Astrocyte (in vitro differentiated cells and primary cell): ENCODE measurements at regions not wholly inside any gene's neighbourhood (a gene's known extent, or its start where the extent isn't known, plus 50 kb on each side); places are given as distances from the start of the nearest gene placed in this dataset.

Source experiments
- DNase-seq: peaks from one replicate; pipeline ENCODE4 v3.0.0-alpha.2; 2010; ENCODE audit warnings: low read depth
- FAIRE-seq: peaks from 2 replicates; lab custom pipeline; 2011; peaks lifted over from hg19 to GRCh38; lab: Jason Lieb, UNC
- H2AFZ ChIP-seq: 2 replicates; pipeline ENCODE4 v1.6.0; 2012; ENCODE audit warnings: low read depth, low read length, inconsistent platforms
- H3K27ac ChIP-seq: 2 replicates; pipeline ENCODE4 v1.5.1; 2011; ENCODE audit warnings: low read depth, low read length, inconsistent platforms
- H3K27me3 ChIP-seq: 2 replicates; pipeline ENCODE4 v1.6.0; 2011; ENCODE audit warnings: low read length, inconsistent platforms; ENCODE audit not compliant: insufficient read depth
- H3K36me3 ChIP-seq: 2 replicates; pipeline ENCODE4 v1.5.1; 2011; ENCODE audit warnings: low read length, inconsistent platforms; ENCODE audit not compliant: insufficient read depth
- H3K4me1 ChIP-seq: 2 replicates; pipeline ENCODE4 v1.5.1; 2011; ENCODE audit warnings: low read length, inconsistent platforms; ENCODE audit not compliant: insufficient read depth
- H3K4me2 ChIP-seq: 2 replicates; pipeline ENCODE4 v1.6.0; 2012; ENCODE audit warnings: low read length, inconsistent platforms
- H3K4me3 ChIP-seq: 2 replicates; pipeline ENCODE4 v1.5.1; 2011; ENCODE audit warnings: low read depth, mild to moderate bottlenecking, low read length, inconsistent platforms; ENCODE audit not compliant: insufficient read depth
- H3K79me2 ChIP-seq: 2 replicates; pipeline ENCODE4 v1.6.0; 2012; ENCODE audit warnings: mild to moderate bottlenecking, low read length, inconsistent platforms; ENCODE audit not compliant: insufficient read depth
- H3K9ac ChIP-seq: 2 replicates; pipeline ENCODE4 v1.6.0; 2012; ENCODE audit warnings: mild to moderate bottlenecking, low read length, inconsistent platforms
- H3K9me3 ChIP-seq: 2 replicates; pipeline ENCODE4 v1.5.1; 2012; ENCODE audit warnings: low read depth, mild to moderate bottlenecking, low read length, inconsistent platforms; ENCODE audit not compliant: insufficient read depth
- H4K20me1 ChIP-seq: 2 replicates; pipeline ENCODE4 v1.6.0; 2012; ENCODE audit warnings: low read length, inconsistent platforms; ENCODE audit not compliant: insufficient read depth
- H3K27ac Mint-ChIP-seq: one replicate; pipeline ENCODE4 v1.8.0; 2021; ENCODE audit warnings: mild to moderate bottlenecking, mixed read lengths; ENCODE audit not compliant: unreplicated experiment
- H3K27me3 Mint-ChIP-seq: one replicate; pipeline ENCODE4 v1.8.0; 2021; ENCODE audit warnings: low read depth, mixed read lengths; ENCODE audit not compliant: unreplicated experiment
- H3K36me3 Mint-ChIP-seq: one replicate; pipeline ENCODE4 v1.8.0; 2021; ENCODE audit warnings: low read depth, mixed read lengths; ENCODE audit not compliant: unreplicated experiment
- H3K4me1 Mint-ChIP-seq: one replicate; pipeline ENCODE4 v1.8.0; 2021; ENCODE audit warnings: low read depth, mixed read lengths; ENCODE audit not compliant: unreplicated experiment
- H3K4me3 Mint-ChIP-seq: one replicate; pipeline ENCODE4 v1.8.0; 2021; ENCODE audit warnings: mild to moderate bottlenecking, moderate library complexity, mixed read lengths; ENCODE audit not compliant: unreplicated experiment
- H3K9me3 Mint-ChIP-seq: one replicate; pipeline ENCODE4 v1.8.0; 2021; ENCODE audit warnings: mild to moderate bottlenecking, mixed read lengths; ENCODE audit not compliant: unreplicated experiment
- EZH2 ChIP-seq: IDR thresholded peaks from 2 replicates; pipeline ENCODE4 v1.6.1; 2012; ENCODE audit warnings: mild to moderate bottlenecking, low read length, inconsistent platforms; ENCODE audit not compliant: insufficient read depth
- TF ChIP-seq, protein P1 (sequence below): IDR thresholded peaks from 2 replicates; pipeline ENCODE4 v1.5.1; 2011; ENCODE audit warnings: low read depth, mild to moderate bottlenecking, inconsistent platforms, low read length, moderate library complexity; ENCODE audit not compliant: insufficient read depth

GRCh38 chr4:163808011-163808410 is 313.5 kb downstream of the TMA16 start:
- no peak for TF ChIP-seq EZH2
- TF ChIP-seq, protein P1, sequence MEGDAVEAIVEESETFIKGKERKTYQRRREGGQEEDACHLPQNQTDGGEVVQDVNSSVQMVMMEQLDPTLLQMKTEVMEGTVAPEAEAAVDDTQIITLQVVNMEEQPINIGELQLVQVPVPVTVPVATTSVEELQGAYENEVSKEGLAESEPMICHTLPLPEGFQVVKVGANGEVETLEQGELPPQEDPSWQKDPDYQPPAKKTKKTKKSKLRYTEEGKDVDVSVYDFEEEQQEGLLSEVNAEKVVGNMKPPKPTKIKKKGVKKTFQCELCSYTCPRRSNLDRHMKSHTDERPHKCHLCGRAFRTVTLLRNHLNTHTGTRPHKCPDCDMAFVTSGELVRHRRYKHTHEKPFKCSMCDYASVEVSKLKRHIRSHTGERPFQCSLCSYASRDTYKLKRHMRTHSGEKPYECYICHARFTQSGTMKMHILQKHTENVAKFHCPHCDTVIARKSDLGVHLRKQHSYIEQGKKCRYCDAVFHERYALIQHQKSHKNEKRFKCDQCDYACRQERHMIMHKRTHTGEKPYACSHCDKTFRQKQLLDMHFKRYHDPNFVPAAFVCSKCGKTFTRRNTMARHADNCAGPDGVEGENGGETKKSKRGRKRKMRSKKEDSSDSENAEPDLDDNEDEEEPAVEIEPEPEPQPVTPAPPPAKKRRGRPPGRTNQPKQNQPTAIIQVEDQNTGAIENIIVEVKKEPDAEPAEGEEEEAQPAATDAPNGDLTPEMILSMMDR, result no peak
- Mint-ChIP-seq H3K27ac (no peak overlapping the region), H3K27me3 (no peaks in the 10 kb centered on the region), H3K4me3 (no peak overlapping the region), H3K9me3 (no peaks in the 10 kb centered on the region), H3K36me3 (no peaks in the 10 kb centered on the region), H3K4me1 (peaks cover 5% of the 10 kb centered on the region)
- Histone ChIP-seq H3K27ac (no peak overlapping the region), H3K9me3 (no peaks in the 10 kb centered on the region), H3K9ac (no peak overlapping the region), H3K4me2 (no peak overlapping the region), H3K4me1 (no peaks in the 10 kb centered on the region), H3K79me2 (no peaks in the 10 kb centered on the region), H3K36me3 (no peaks in the 10 kb centered on the region), H3K27me3 (no peaks in the 10 kb centered on the region), H4K20me1 (no peaks in the 10 kb centered on the region), H2AFZ (no peak overlapping the region), H3K4me3 (no peak overlapping the region)
- FAIRE-seq (no peak), DNase-seq (no peak)

DNA sequence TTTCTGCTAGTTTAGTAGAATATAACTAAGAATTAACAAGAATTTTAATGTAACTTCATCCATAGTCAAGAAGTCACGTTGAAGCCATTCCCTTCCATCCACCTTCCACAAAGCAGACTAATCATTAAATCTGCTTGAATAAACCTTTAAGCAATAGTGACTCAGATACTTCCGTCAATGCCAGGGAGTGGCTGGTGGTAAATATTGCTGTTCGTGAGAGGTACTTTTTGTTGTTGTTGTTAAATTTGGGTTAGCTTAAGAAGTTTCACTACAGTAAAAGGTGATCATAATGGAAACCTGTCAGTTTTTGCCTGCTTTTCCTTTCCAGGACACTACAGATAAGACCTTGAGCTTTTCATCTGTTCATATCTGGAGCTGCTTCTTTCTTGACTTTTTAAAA is 316.3 kb downstream of the TMA16 start:
- Histone ChIP-seq H3K4me2 (no peak overlapping the region), H3K27me3 (no peaks in the 10 kb centered on the region), H3K4me3 (no peak overlapping the region), H3K4me1 (no peaks in the 10 kb centered on the region), H3K79me2 (no peaks in the 10 kb centered on the region), H3K9me3 (no peaks in the 10 kb centered on the region), H3K27ac (no peak overlapping the region), H4K20me1 (no peaks in the 10 kb centered on the region), H3K36me3 (no peaks in the 10 kb centered on the region), H2AFZ (no peak overlapping the region), H3K9ac (no peak overlapping the region)
- H3K27ac Mint-ChIP-seq, result no peak overlapping the region
- H3K4me3 Mint-ChIP-seq, result no peak overlapping the region
- H3K4me1 Mint-ChIP-seq, result peaks cover 5% of the 10 kb centered on the region
- FAIRE-seq, result no peak
- no peaks in the 10 kb centered on the region for H3K9me3 Mint-ChIP-seq
- no peaks in the 10 kb centered on the region for H3K36me3 Mint-ChIP-seq
- TF ChIP-seq EZH2, result no peak
- TF ChIP-seq, protein P1, result no peak
- no peaks in the 10 kb centered on the region for H3K27me3 Mint-ChIP-seq
- no peak for DNase-seq

- no peaks in the 10 kb centered on the region for H3K4me1 ChIP-seq
- no peaks in the 10 kb centered on the region for H3K4me1 Mint-ChIP-seq
- H3K27ac ChIP-seq, result no peak overlapping the region
- H2AFZ ChIP-seq, result no peak overlapping the region
- no peak overlapping the region for H3K4me3 ChIP-seq
- DNase-seq (no peak), FAIRE-seq (no peak)
- H3K9ac ChIP-seq, result no peak overlapping the region
- no peaks in the 10 kb centered on the region for H3K36me3 Mint-ChIP-seq
- TF ChIP-seq, protein P1, result no peak
- TF ChIP-seq EZH2, result no peak
- no peak overlapping the region for H3K4me3 Mint-ChIP-seq
- H3K27me3 ChIP-seq, result no peaks in the 10 kb centered on the region
- H3K4me2 ChIP-seq, result no peak overlapping the region
- H3K27ac Mint-ChIP-seq, result no peak overlapping the region
- no peaks in the 10 kb centered on the region for H3K9me3 ChIP-seq
- H3K27me3 Mint-ChIP-seq, result no peaks in the 10 kb centered on the region
- no peaks in the 10 kb centered on the region for H3K79me2 ChIP-seq
- H4K20me1 ChIP-seq, result no peaks in the 10 kb centered on the region
- H3K36me3 ChIP-seq, result no peaks in the 10 kb centered on the region
- no peaks in the 10 kb centered on the region for H3K9me3 Mint-ChIP-seq
Measured at GRCh38 chr4:163815776-163816175, 321.3 kb downstream of the TMA16 start.
